ENCODE measurements at regions not wholly inside any gene's neighbourhood (a gene's known extent, or its start where the extent isn't known, plus 50 kb on each side); places are given as distances from the start of the nearest gene placed in this dataset.
A peak's percentile ranks its signal among the peaks of the same experiment; 100 is the strongest.

GRCh38 chr9:106752581-106752980 is 110.4 kb upstream of the ZNF462 start:
- H4K20me1 ChIP-seq (ENCODE audit: insufficient read depth), result no peaks in the 10 kb centered on the region
- H3K36me3 ChIP-seq (ENCODE audit: insufficient read depth), result no peaks in the 10 kb centered on the region
- H3K27ac ChIP-seq, result no peak overlapping the region
- H3K4me1 ChIP-seq (ENCODE audit: low read depth, poor library complexity, severe bottlenecking), result peaks cover 18% of the 10 kb centered on the region
- no peaks in the 10 kb centered on the region for H3K27me3 ChIP-seq (ENCODE audit: insufficient read depth, low read depth)
- no peak for TF ChIP-seq CTCF (conservative IDR thresholded peaks at IDR 0.05; ENCODE audit: low read depth, low read length)
- H3K9ac ChIP-seq, result no peak overlapping the region
- no peaks in the 10 kb centered on the region for H3K79me2 ChIP-seq (ENCODE audit: insufficient read depth, low read depth)
- no peak overlapping the region for H3K4me3 ChIP-seq (IDR thresholded peaks at IDR 0.05; ENCODE audit: insufficient read depth, low read depth, low read length)
- H3K4me2 ChIP-seq, result peak overlapping the region; percentile 26; the same call in 1 of the 2 replicates
- H2AFZ ChIP-seq (ENCODE audit: low read depth), result peak overlapping the region; percentile 31

GRCh38 chr9:106753155-106753671 is 109.8 kb upstream of the ZNF462 start:
- no peaks in the 10 kb centered on the region for H4K20me1 ChIP-seq (ENCODE audit: insufficient read depth)
- no peak overlapping the region for H3K9ac ChIP-seq
- H2AFZ ChIP-seq (ENCODE audit: low read depth), result peak overlapping the region; percentile 31
- H3K27ac ChIP-seq, result no peak overlapping the region
- peaks cover 18% of the 10 kb centered on the region for H3K4me1 ChIP-seq (ENCODE audit: low read depth, poor library complexity, severe bottlenecking)
- H3K4me2 ChIP-seq, result peak overlapping the region; percentile 26
- no peak for TF ChIP-seq CTCF (conservative IDR thresholded peaks at IDR 0.05; ENCODE audit: low read depth, low read length)
- H3K36me3 ChIP-seq (ENCODE audit: insufficient read depth), result no peaks in the 10 kb centered on the region
- H3K27me3 ChIP-seq (ENCODE audit: insufficient read depth, low read depth), result no peaks in the 10 kb centered on the region
- no peak overlapping the region for H3K4me3 ChIP-seq (IDR thresholded peaks at IDR 0.05; ENCODE audit: insufficient read depth, low read depth, low read length)
- no peaks in the 10 kb centered on the region for H3K79me2 ChIP-seq (ENCODE audit: insufficient read depth, low read depth)

- Histone ChIP-seq H4K20me1 (ENCODE audit: insufficient read depth) (no peaks in the 10 kb centered on the region), H3K4me1 (ENCODE audit: low read depth, poor library complexity, severe bottlenecking) (peaks cover 23% of the 10 kb centered on the region), H3K36me3 (ENCODE audit: insufficient read depth) (no peaks in the 10 kb centered on the region), H3K27me3 (ENCODE audit: insufficient read depth, low read depth) (no peaks in the 10 kb centered on the region), H3K27ac (no peak overlapping the region), H3K4me3 (IDR thresholded peaks at IDR 0.05; ENCODE audit: insufficient read depth, low read depth, low read length) (no peak overlapping the region), H3K9ac (no peak overlapping the region), H2AFZ (ENCODE audit: low read depth) (no peak overlapping the region), H3K79me2 (ENCODE audit: insufficient read depth, low read depth) (no peaks in the 10 kb centered on the region), H3K4me2 (no peak overlapping the region)
- no peak for TF ChIP-seq CTCF (conservative IDR thresholded peaks at IDR 0.05; ENCODE audit: low read depth, low read length)
Measured at GRCh38 chr9:106755736-106756135, 107.2 kb upstream of the ZNF462 start.

GRCh38 chr9:106757514-106757913 is 105.5 kb upstream of the ZNF462 start:
- H3K4me3 ChIP-seq (IDR thresholded peaks at IDR 0.05; ENCODE audit: insufficient read depth, low read depth, low read length), result no peak overlapping the region
- no peak for TF ChIP-seq CTCF (conservative IDR thresholded peaks at IDR 0.05; ENCODE audit: low read depth, low read length)
- no peak overlapping the region for H2AFZ ChIP-seq (ENCODE audit: low read depth)
- no peaks in the 10 kb centered on the region for H3K79me2 ChIP-seq (ENCODE audit: insufficient read depth, low read depth)
- no peak overlapping the region for H3K4me2 ChIP-seq
- H3K9ac ChIP-seq, result no peak overlapping the region
- H3K27ac ChIP-seq, result no peak overlapping the region
- no peaks in the 10 kb centered on the region for H3K36me3 ChIP-seq (ENCODE audit: insufficient read depth)
- peaks cover 23% of the 10 kb centered on the region for H3K4me1 ChIP-seq (ENCODE audit: low read depth, poor library complexity, severe bottlenecking)
- H4K20me1 ChIP-seq (ENCODE audit: insufficient read depth), result no peaks in the 10 kb centered on the region
- H3K27me3 ChIP-seq (ENCODE audit: insufficient read depth, low read depth), result no peaks in the 10 kb centered on the region

Measured in KMS-11 (cell line).